Amniotic stem cell (primary cell): ENCODE measurements at regions not wholly inside any gene's neighbourhood (a gene's known extent, or its start where the extent isn't known, plus 50 kb on each side); places are given as distances from the start of the nearest gene placed in this dataset.

ENCODE experiments used
- DNase-seq: peaks from one replicate; lab custom pipeline; 2025; lab: John Stamatoyannopoulos, UW

DNA sequence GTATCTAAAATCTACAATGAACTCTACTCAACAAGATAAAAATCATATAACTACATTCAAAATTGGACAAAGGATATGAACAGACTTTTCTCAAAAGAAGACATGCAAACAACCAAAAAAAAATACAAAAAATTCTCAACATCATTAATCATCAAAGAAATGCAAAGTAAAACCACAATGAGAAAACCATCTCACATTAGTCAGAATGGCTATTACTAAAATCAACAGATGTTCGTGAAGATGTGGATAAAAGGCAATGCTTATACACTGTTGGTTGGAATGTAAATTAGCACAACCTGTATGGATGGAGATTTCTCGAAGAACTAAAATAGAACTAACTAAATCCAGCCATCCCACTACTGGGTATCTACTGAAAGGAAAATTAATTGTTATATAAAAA, 1080.8 kb downstream of the AMY1C start:
- no peak for DNase-seq

- DNase-seq = no peak
Measured at GRCh38 chr1:104852151-104852550, 1102.5 kb downstream of the AMY1C start.

GRCh38 chr1:104853276-104853675, 1103.6 kb downstream of the AMY1C start:
- no peak for DNase-seq

GRCh38 chr1:104854529-104854928, 1104.8 kb downstream of the AMY1C start:
- no peak for DNase-seq

GRCh38 chr1:104855550-104855949, 1105.9 kb downstream of the AMY1C start:
- no peak for DNase-seq

DNA sequence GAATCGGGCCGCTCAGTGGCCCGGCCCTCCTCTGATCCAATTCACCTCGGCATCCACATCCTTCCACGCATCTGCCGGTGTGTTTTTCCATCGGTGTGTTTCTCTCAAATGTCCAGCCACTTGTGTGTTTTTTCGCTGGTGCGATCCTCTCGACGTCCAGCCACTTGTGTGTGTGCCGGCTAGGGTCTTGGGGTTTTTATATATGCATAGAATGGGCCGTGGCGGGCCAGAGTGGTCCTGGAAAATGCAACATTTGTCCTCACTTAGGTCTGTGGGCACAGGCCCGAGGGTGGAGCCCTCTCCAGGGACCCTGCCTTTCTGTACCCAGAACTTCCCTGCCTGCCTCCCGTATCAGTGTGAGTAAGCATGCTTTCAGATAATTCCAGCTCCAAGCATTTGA, 1106.4 kb downstream of the AMY1C start:
- DNase-seq = no peak

GRCh38 chr1:104856518-104856917, 1106.8 kb downstream of the AMY1C start:
- no peak for DNase-seq

- no peak for DNase-seq
Measured at GRCh38 chr1:104868794-104869193, 1119.1 kb downstream of the AMY1C start.

- DNase-seq = no peak
Measured at GRCh38 chr1:104874044-104874443, 1124.3 kb downstream of the AMY1C start.

- DNase-seq = no peak
Measured at GRCh38 chr1:104878203-104878909, 1128.7 kb downstream of the AMY1C start.

- no peak for DNase-seq
Measured at GRCh38 chr1:104884939-104885338, 1135.2 kb downstream of the AMY1C start.

GRCh38 chr1:104905322-104905721, 1155.6 kb downstream of the AMY1C start:
- no peak for DNase-seq

GRCh38 chr1:104906141-104906540, 1156.4 kb downstream of the AMY1C start:
- no peak for DNase-seq

DNA sequence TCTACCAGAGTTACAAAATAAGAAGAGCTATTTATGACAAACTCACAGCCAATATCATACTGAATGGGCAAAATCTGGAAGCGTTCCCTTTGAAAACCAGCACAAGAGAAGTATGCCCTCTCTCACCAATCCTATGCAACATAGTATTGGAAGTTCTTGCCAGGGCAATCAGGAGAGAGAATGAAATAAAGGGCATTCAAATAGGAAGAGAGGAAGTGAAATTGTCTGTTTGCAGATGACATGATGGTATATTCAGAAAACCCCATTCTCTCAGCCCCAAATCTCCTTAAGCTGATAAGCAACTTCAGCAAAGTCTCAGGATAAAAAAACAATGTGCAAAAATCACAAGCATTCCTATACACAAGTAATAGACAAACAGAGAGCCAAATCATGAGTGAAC, 1169.5 kb downstream of the AMY1C start:
- no peak for DNase-seq

DNA sequence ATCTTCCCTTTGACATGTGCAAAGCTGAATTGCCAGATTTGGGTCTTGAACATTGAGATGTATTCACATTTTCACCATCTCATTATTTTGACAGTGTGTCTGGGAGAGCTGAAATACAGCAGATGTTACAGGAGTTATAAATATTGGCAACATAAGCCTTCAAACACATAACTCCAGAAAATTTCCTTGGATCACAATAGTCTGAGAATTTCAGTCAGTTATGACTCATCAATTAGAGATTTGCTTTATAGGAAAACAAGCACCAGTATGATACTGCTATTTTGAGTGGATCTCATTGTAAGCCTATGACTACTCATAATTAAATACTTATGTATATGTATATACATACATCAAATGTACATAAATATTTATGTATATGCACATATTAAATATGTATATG, 1171.8 kb downstream of the AMY1C start:
- no peak for DNase-seq

- no peak for DNase-seq
Measured at GRCh38 chr1:104923075-104923474, 1173.4 kb downstream of the AMY1C start.

- no peak for DNase-seq
Measured at GRCh38 chr1:104929280-104929679, 1179.6 kb downstream of the AMY1C start.

DNA sequence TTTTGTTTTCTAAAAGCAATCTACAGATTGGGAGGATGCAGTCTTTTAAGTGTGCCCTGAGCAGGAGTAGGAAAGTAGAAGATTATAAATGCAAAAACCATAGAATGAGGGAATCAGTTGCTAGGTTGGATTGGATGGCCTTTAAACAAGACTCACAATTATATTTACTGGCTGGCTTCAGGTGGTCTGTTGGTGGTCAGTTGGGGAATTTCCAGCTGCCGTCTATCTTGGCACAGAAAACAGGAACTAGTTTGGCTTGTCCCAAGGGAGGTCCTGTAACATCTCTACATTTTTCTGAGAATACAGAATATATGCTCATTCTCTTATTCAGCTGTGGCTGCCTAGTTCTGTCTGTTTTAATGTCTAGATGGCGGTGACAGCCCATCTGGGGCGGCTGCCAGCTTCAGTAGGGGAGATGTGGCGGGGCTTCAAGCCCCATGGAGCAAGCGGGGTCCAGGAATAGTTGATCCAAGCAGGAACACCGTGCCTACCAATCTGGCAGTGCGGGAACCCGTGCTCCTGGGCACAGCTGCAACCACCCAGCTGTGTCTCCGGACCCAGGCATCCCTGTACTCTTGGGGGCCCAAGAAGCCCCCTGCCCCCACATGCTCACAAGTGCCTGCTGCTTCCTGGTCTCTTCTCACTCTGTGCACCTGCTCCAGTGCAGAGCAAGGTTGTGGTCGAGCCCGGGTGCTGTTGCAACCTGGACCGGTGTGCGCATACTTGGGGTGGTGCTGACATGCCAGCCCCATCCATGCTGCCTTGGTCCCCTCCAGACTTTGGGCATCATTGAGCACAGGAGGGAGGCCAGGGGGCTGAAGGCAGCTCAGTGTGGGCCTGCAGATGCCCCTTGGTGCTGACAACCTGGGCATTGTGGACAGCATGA, 1182.6 kb downstream of the AMY1C start:
- no peak for DNase-seq

- DNase-seq = no peak
Measured at GRCh38 chr1:104932949-104933679, 1183.4 kb downstream of the AMY1C start.

DNA sequence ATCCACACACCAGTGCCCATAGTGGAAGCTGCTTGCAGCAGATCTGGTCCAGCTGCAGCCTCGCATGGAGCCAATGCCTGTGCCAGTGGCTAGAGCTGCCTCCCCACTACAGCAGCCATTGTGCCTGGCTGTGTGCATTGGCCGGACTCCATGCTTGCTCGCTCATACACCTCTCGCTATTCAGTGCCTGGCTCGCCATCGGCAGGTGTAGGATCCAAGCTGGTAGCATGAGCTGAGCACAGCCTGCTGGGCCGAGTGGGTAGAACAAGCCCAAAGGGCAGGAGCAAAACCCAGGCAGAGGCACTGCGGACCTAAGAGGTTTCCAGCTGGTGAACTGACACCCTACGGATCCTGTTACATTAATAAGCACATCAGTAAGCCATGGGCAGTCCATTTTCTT, 1184.1 kb downstream of the AMY1C start:
- DNase-seq = no peak

DNA sequence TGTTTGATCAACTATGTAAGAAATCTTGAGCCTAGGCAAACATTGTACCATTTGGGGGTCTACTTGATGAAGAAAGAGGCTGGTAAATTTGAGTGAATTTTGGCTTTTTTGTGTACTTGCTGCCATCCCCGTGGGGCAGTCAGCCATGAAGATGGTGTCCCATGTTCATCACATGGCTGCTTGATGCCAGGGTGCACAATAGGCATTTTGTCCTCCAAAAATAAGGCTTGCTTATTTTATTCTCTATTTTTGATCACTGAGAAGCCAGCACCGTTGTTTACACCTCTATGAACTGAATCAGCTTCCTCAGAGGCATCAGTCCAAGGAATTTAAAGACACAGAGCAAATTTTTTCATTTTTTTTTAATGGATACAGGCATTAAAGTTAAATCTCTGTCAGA, 1195.7 kb downstream of the AMY1C start:
- DNase-seq = no peak

DNA sequence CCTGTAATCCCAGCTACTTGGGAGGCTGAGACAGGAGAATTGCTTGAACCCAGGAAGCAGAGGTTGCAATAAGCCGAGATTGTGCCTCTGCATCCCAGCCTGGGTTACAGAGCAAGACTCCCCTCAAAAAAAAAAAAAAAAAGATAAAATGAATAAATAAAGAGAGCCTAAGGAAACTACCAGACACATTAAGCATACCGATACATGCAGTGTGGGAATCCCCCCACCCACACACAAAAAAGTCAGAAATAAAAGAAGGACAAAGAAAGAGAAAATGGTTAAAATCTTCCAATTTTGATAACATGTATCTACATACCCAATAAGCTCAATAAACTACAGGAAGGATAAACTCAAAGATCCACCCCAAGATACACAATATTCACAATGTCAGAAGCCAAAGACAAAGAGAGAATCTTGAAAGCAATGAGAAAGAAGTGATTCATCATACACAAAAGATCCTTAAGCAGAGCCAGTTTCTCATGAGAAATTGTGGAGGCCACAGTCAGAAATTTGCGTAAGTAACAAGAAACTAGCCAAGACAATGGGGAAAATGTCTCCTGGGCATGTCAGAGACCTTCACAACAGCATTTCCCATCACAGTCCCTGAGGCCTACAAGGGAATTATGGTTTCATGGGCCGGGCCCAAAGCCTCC, 1197.0 kb downstream of the AMY1C start:
- DNase-seq = no peak
